ENCODE measurements at regions not wholly inside any gene's neighbourhood (a gene's known extent, or its start where the extent isn't known, plus 50 kb on each side); places are given as distances from the start of the nearest gene placed in this dataset.

DNA sequence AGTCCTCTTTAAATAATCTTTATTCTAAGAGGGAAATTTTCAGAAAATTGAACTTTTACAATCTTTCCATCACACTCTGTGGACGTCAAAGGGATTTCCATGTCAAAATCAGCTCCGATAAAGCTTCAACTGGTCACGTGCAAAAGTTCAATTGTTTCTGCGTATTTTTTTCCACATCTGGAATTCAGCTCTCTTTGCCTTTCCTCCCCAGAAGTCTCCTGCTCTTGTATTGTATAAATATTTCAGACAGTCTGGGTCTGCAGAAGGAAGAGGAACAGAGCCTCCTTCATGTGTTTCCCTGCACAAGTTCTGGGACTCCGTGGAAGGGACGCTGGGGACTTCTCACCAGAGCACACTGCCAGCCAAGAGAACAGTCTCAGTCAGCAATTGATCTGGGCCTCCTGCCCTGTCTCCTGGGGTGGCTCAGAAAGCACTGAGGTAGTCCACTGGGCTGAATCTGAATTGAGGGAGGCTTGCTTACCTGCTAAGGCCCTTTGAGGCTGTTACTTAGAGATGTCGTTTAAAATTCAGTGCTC lies 251.5 kb downstream of the TFCP2L1 start:
- TF ChIP-seq, protein P1, sequence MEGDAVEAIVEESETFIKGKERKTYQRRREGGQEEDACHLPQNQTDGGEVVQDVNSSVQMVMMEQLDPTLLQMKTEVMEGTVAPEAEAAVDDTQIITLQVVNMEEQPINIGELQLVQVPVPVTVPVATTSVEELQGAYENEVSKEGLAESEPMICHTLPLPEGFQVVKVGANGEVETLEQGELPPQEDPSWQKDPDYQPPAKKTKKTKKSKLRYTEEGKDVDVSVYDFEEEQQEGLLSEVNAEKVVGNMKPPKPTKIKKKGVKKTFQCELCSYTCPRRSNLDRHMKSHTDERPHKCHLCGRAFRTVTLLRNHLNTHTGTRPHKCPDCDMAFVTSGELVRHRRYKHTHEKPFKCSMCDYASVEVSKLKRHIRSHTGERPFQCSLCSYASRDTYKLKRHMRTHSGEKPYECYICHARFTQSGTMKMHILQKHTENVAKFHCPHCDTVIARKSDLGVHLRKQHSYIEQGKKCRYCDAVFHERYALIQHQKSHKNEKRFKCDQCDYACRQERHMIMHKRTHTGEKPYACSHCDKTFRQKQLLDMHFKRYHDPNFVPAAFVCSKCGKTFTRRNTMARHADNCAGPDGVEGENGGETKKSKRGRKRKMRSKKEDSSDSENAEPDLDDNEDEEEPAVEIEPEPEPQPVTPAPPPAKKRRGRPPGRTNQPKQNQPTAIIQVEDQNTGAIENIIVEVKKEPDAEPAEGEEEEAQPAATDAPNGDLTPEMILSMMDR (IDR thresholded peaks at IDR 0.05), result no peak
- TF ChIP-seq POLR2A (IDR thresholded peaks at IDR 0.05), result no peak
